CD4-positive, alpha-beta T cell treated with Interleukin-17A for 4 hours (primary cell): ENCODE measurements at regions not wholly inside any gene's neighbourhood (a gene's known extent, or its start where the extent isn't known, plus 50 kb on each side); places are given as distances from the start of the nearest gene placed in this dataset.

Experiments
- DNase-seq: peaks from one replicate; pipeline ENCODE4 v3.0.0-alpha.2; 2020; ENCODE audit warnings: mixed read lengths

DNA sequence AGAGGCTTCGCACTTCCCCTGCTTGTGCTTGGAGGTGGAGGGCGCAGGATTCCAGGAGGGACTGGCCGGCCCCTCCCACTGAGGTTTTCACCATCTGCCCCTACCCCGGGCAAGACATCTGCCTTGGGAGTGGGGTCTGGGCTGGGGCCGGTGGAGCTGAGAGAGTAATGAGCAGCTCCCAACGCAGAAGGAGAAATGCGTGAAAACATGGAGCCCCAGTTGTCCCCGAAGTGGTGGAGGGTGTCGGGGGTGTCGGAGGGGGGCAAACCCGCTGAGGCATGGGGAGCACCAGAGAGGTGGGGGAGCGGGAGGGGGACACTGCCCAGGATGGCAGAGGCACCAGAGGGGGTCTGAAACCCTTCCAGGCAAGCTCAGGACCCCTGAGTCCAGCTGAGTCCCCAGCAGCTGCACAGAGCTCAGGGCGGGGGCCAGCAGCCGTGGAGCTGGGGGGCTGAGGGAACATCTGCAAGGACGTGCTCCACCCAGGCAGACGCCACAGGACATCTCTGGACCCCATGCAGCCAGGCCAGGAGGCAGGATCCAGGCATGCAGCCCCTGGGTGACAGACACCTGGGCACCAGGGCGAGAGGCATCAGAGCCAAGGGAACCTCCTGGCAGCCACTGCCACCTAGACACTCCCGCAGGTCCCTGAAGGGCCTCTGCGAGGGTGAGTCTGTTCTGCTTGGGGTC, 110.6 kb downstream of the SIK1 start:
- no peak for DNase-seq

DNA sequence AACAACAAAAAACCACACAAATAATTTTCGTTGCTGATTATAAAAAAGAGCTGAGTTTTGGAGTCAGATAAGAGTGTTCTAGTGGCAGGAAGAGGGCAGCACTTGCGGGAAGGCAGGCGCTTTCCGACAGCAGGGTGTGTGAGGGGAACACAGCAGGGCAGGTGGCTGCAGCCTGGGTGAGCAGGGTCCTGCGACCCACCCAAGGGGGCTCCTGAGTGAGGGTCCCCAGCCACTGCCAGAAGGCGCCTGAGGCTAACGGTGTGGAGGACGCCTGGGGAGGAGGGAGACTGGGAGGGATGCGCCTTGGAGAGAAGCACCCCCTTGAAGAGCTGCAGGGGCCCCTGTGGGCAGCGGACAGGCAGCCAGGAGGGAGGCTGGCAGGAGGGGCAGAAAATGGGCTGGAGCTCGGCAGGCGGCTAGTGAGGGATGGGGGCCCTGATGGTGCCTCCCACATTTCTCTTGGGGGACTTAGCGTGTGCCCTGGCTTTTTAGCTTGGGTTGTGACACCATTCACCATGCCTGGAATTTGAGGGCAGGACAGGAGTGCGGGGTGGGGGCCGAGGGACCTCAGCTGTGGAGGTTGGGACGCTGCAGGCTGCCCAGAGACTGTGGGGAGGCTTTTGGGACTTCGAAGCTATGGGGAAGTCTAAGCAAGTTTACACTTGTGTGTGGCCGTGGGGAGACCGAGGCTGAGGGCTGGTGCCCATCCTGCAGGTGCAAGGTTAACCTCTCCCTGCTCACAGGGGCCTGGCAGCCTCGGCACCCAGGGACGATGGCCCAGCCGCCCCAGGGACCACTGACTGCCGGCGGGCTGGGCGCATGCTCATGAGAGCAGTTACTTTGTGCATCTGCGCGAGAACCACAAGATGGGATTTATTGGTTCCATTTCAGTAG, 111.4 kb downstream of the SIK1 start:
- peak; percentile 27 for DNase-seq

DNA sequence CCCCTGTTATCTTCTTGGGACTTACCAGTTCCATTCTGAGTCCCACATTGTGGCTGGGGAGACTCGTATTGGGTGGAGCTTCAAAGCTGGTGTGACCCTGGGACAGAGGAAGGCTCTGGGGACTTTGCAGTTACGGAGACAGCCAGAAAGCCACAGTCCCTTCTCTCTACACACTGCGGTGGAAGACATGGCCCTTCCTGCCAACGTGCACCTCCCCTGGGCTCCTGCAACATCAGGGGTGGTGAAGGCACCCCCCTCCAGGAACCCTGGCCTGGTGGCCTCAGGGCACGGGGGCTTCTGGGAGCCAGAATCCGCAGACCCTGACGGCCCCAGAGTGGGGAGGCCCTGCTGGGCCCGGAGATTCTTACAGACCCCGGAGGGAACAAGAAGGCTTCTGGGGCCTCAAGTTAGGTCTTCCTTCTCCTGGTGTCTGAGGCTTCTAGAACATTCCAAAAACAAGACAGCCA, 113.0 kb downstream of the SIK1 start:
- DNase-seq = no peak

DNA sequence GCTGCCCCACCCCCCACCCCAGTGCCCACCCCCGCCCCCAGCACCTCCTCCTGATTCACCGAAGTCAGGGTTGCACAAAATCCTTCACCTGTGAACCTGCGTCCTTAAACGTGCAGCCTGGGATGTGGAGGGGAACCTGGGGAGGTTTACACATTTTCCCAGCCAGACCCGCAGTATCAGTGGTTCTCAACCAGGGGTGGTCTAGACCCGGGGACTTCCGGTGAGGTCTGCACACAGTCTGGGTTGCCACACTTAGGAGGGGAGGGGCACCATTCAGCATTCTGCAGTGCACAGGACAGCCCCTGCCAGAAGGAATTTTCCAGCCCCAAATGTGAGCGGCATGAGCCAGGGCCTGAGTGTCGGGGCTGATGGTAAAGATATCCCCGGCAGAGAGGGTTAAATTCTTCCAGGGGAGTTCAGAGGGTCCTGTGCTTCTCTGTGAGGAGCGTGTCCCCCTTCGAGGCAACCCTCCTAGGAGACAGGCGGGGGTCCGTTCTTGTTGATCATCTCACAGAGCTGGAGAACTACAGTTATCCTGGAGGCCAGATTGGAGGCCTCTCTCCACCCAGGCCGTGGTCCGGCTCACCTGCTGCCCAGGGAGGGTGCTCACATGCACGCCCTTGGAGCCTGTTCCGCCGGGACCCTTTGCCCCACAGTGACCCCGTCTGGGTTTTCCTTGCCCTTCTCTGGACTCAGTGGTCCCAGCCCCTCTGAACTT, 113.6 kb downstream of the SIK1 start:
- no peak for DNase-seq

DNA sequence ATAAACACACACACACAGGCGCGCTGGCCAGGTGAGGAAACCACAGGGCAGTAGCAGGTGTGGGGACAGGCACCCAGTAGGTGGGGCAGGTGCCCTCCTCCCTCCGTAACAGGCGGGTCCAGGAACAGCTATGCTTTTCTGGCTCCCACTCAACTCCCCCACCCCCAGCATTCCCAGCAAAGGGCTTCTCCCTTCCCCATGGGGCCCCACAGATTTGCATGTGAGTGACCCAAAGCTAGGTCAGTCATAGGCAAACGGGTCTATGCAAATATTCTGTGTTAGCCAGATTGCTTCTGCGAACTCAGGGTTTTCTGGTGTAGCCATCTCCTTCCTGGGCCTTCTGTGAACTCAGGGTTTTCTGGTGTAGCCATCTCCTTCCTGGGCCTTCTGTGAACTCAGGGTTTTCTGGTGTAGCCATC, 114.2 kb downstream of the SIK1 start:
- DNase-seq = no peak

DNA sequence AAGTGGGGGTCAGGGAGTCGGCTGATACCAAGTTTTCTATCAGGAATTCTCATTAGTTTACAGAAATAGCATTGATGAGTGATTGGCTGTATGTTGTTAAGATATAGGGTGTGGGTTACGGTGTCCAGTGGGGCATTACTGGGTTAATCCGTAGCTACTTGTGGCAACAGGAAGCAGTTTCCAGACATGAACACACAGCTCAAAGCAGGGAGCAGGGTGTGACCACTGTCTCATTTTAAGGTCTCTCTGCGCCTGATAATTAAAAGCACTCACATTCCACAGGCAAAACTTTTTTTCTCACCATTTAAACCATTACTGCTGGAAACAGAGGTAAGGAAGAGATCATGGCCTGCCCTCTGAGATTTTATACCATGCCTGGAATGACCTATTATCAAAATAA, 114.9 kb downstream of the SIK1 start:
- no peak for DNase-seq

DNA sequence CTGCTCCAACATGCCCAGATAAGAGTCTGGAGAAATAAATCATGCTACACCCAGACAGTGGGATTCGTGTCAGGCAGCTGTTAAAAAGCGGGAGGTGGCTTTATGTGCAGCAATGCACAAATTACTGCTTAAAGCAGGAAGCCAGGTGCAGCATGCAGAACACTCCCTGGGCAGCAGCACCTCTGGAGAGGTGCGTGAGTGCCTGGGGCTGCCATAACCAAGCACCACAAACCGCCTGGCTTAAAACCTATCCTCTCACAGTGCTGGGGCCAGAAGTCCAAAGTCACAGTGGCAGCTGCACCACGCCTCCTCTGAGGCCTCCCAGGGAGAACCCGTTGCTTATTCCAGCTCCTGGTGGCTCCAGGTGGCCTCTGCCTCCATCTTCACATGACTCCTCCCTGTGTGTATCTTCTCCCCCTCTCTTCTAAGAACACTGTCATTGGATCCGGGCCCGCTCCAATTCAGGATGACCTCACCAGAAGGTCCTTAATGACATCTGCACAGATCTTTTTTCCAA, 115.6 kb downstream of the SIK1 start:
- no peak for DNase-seq

DNA sequence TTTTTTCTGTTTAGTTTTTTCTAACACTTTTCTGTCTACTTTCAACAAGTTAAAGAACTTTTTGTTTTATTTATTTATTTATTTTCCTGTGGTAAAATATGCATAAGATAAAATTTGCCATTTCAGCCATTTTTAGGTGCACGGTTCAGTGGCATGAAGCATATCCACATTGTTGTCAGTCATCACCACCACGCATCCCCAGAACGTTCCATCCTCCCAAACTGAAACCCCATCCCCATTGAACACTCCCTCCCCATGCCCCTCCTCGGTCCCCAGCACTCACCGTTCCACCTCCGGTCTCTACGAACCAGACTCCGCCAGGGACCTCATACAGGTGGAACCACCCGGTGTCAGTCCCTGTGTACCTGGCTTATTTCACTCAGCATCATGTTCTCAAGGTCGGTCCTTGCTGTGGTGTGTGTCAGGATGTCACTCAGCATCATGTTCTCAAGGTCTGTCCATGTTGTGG, 118.1 kb downstream of the SIK1 start:
- no peak for DNase-seq

DNA sequence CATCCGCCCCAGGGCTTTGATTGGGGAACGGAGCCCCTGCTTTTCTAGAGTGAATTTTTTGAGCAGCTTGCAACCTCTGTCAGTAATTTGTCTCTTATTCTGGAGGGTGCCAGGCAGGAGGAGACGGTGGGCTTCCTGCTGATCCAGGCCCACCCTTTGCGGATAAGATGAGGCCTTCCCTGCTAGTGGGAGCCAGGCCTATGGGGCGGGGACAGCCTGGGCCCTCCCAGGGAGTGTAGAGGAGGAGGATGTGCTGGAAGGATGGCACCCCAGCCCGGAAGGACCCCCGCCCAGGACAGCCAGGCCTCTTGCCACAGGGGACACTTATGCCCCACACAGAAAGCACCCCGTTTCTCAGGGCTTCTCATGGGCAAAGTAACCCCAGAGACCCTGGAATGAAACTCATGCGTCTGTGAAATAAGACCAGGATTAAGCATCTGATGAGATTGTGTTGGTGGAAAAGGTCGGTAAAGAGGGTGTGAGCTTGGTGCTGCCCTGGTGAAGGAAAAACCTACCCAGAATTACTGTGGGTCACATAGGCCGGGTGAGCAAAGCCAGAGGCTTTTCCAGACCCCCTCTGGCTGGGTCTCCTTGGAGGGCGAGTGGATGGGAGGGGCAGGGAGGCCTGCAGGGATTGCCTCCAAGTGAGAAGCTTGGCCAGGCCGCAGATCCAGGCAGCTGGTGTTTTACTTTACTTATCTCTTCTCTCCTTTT, 118.7 kb downstream of the SIK1 start:
- no peak for DNase-seq

DNA sequence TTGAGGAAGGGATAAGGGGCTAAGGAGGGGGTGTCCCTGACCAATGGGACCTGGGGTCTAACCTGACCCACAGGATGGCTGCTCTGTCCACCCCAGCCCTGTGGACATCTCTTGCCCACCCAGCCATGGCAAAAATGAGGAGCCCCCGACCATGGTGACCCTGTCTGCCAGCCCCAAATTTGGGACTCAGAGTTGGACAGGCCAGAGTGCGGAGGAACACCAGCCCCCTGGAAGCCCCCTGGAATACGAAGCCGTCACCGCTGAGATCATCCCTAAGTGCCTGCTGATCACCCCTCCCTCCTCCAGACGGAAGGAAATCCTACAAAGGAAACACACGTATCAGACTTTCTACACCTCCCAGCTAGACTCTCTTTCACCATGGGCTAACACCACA, 119.3 kb downstream of the SIK1 start:
- DNase-seq = no peak

DNA sequence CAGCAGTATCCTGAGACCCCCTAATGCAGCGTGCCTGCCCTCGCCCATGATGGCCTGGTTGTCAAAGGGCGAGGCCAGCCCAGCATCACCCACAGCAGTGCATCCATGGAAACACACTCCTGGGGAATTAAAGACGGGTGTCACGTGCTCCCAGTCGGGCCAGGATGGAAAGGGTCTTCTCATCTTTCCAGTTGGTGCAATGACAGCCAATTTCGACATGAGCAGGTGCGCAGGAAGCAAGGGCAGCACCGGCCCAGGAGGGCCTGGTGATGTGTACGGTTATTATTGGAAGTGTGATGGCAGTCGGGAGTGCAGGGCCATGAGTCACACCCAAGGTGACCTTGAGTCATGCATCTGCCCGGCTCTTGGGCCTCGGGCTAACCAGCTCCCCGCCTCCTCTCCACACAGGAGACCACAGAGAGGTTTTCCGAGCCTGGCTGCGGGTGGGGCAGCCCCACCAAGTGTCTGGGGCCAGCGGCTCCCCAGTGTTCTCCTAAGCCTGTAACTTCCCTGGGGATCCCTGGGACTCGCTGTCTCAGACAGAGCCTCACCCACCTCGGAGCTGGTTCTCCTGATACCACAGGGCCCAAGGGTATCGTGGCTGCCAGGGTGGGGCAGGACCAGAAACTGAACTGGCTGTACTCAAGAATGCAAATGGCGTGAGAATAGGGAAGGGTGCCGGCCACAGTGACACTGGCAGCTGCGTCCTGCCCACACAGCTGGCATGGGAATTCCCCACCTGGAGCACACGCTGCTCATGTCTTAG, 119.8 kb downstream of the SIK1 start:
- no peak for DNase-seq

DNA sequence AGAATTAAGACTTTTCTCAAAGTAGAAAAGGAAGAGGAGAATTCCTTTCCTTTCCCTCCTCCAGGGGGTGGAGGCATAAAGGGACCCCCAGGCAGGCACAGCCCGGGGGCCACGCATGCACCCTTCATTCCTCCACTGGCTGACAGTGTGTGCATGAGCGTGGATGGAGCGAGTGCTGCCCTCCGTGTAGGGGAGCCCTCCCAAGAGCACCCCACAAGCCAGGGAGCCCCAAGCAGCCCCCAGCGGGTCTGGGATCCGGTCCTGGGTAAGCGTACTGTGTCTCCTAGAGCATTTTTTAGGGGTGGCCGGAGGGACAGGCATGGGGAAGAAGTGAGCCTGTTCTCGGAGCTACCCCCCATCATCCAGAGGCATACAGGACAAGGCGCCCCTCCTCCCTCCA, 120.5 kb downstream of the SIK1 start:
- DNase-seq = no peak

DNA sequence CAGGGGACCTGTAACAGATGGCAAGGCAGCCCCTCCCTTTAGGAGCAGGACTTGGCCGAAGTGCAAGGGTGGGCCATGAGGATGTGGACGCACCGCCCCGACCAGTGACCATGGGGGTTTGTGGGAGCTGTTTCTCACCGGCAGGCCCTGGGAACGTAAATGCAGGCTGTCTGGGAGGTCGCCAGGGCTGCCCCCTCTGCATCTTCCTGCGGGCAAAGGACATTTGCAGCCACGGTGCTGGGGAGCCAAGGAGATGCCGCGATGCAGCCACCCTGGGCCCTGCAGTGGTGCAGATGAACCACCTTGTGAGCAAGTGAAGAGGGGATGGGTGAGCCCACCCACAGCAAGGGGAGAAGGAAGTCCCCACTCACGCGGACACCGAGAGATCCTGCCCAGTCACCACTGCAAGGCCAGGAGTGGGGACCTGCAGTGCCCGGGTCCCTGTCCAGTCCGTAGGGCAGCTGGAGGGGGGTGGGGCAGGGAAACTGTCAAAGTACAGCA, 121.1 kb downstream of the SIK1 start:
- no peak for DNase-seq

DNA sequence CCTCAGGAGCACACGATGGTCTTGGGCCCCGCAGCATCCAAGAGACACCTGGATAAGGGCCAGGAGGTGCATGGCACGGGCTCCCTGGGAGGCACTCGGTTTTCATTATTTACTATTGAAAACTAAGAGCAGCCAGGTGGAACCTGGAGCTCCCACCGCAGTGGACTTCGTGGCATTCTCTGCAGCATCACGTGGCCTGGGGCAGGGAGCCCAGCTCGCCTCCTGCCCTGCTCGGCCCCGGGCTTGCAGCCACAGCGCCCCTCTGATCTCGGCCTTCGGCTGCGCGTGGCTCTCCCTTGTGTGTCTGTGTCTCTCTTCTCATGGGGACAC, 121.6 kb downstream of the SIK1 start:
- no peak for DNase-seq

DNA sequence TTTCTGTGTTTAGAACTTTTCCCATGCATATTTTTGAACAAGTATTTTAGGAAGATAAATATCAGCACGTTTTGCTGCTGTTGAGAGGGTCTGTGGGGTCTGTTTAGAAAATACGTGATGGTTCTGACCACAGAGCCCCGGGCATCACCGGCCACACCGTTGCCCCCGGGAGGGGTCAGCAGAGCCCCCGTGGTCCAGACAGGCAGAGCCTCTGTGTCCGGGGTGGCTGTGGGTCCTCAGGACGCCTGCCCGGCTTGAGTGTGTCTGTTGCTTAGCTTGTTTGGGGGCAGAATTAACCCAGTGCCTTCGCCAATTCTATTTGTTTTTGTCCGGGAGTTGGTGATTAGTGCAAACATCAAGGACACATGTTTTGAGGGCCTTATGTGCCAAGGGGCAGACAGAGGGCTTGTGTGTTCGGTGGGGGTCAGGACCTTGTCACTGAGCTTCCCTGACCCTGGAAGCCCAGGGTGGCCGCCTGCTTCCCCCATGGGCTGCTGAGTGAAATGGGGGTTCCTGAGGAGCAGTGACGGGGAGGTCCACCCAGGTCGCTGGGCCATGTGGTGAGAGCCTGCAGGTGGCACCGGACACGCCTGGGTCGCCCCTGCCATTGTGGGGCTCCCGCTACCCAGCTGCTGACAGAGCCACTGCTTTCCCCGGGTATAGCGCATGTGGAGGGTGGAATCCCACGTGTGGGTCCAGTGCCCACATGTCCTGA, 122.2 kb downstream of the SIK1 start:
- no peak for DNase-seq

DNA sequence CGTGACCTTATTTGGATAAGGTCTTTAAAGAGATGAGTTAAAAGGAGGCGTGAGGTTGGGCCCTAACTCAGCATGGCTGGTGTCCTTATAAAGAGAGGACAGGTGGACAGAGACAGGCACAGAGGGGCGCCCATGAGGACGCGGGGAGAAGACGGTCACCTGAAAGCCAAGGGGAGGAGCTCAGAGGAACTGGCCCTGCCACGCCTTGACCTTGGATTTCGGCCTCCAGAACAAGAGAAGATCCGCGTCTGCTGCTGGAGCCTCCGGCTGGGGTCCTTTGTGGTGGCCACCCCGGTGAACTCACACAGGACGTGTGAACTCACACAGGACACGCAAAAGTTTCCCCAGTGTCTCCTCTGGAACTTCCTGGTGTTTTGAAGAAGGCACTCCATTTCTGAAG, 122.7 kb downstream of the SIK1 start:
- no peak for DNase-seq

DNA sequence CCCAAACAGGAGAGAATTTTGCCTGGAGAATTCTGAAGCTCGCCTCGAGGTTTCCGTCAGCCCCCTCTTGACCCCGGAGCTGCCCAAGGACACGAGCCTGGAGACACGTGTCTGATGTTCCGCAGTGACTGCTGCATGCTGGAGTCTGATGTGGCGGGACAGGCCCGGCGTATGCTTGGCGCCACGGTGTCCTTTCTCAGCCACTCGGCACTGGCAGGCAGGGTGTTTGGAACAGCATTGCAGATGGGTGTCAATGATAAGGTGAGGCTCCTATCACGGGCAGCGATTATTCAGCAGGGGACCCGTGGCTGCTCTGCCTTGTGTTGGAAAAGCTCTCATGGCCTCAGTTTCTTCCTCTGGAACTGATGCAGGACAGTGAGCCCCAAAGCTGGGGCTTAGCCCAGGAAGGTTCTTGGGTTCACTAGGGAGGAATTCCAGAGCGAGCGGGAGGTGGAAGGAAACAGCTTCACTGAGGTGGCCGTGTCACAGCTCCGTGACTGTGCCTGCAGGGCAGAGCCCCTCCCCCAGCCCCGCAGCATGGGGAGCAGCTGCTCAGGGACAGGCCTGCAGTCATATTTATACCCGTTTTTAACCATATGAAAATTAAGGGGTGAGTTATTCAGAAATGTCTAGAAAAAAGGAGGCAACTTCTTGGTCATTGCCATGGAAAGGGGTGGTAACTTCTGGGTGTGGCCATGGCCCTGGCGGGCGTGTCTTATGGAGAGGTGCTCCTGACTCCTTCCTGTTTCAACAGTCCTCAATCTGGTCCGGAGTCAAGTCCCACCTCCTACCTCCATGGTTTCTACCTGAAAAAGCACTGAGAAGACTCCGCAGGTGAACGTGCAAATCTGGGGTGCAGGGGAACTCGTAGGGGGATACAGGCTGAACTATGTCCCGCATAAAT, 123.4 kb downstream of the SIK1 start:
- no peak for DNase-seq

DNA sequence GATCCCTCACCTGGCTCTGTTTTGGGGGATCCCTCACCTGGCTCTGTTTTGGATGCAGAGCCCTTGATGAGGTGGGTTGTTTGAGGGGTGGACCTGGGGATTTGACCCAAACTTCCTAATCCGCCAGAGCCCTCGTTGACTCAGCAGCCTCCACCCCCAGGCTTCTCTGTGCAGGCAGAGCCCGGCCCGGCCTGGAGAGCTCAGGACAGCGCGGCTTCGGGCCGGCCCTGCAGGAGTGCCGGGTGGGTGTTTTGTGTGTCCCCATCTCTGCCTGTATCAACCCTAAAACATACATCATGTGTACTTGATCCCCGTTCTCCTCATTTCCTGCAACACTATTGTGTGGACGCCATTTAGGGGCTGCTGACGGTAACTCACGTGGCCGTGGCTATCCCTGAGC, 124.2 kb downstream of the SIK1 start:
- no peak for DNase-seq

DNA sequence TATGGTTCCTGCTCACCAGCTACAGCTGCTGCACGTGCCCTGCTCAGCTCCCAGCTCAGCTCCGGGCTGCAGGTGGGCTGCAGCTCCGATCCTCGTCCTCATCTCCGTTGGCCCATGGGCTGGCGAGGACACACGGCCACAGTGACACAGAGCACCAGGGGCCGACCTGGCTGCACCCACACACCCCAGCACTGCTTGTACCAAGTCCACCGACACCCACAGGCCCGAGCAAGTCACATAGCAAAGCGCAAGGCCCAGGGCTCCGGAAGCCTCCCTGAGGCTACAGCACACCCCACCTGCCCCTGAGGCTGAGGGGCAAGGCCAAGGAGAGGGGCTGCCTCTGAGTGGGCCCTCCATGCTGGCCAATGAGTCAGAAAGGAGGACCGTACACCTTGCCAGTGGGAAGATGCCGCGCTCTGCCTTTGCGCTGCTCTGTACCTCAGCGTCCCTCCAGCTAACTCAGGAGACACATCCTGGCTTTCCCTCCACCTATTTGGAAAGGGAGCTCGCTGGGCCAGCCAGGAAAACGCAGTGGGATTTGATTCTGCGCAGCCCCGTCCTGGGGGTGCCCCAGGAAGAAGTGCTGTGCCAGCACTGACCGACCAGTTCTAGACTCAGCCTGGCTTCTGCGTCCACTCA, 124.8 kb downstream of the SIK1 start:
- DNase-seq = no peak
